Peyer's patch (tissue), 4 donors: ENCODE measurements at regions not wholly inside any gene's neighbourhood (a gene's known extent, or its start where the extent isn't known, plus 50 kb on each side); places are given as distances from the start of the nearest gene placed in this dataset.

ENCODE experiments used
- POLR2A ChIP-seq, 2 donors: fragments of 450-650 bp; IDR thresholded peaks; one replicate each; pipeline ENCODE4 v1.5.1; 2017; ENCODE audit warnings: antibody characterized with exemption in 2 of 2, mild to moderate bottlenecking in 2 of 2, moderate library complexity in 2 of 2
- TF ChIP-seq, protein P1 (sequence below), 6 experiments: fragments of 450-650 bp in 4 of 6; fragments of 200-600 bp in 2 of 6; sonication (generic) in 1 of 6; IDR thresholded peaks; one replicate each; pipeline ENCODE4 v1.5.1; 2017 to 2019; ENCODE audit warnings: antibody characterized with exemption in 6 of 6, mild to moderate bottlenecking in 3 of 6, moderate library complexity in 1 of 6

GRCh38 chr5:33198836-33199235 is 241.9 kb upstream of the TARS1 start:
- no peak for TF ChIP-seq POLR2A (IDR thresholded peaks at IDR 0.05)
- TF ChIP-seq, protein P1, sequence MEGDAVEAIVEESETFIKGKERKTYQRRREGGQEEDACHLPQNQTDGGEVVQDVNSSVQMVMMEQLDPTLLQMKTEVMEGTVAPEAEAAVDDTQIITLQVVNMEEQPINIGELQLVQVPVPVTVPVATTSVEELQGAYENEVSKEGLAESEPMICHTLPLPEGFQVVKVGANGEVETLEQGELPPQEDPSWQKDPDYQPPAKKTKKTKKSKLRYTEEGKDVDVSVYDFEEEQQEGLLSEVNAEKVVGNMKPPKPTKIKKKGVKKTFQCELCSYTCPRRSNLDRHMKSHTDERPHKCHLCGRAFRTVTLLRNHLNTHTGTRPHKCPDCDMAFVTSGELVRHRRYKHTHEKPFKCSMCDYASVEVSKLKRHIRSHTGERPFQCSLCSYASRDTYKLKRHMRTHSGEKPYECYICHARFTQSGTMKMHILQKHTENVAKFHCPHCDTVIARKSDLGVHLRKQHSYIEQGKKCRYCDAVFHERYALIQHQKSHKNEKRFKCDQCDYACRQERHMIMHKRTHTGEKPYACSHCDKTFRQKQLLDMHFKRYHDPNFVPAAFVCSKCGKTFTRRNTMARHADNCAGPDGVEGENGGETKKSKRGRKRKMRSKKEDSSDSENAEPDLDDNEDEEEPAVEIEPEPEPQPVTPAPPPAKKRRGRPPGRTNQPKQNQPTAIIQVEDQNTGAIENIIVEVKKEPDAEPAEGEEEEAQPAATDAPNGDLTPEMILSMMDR (IDR thresholded peaks at IDR 0.05) = no peak
